ENCODE measurements at regions not wholly inside any gene's neighbourhood (a gene's known extent, or its start where the extent isn't known, plus 50 kb on each side); places are given as distances from the start of the nearest gene placed in this dataset.
"Not testable (repeated sequence)": the region's sequence is repeated elsewhere in the genome, so short reads cannot be mapped to it uniquely, and the experiment has no call there.

DNA sequence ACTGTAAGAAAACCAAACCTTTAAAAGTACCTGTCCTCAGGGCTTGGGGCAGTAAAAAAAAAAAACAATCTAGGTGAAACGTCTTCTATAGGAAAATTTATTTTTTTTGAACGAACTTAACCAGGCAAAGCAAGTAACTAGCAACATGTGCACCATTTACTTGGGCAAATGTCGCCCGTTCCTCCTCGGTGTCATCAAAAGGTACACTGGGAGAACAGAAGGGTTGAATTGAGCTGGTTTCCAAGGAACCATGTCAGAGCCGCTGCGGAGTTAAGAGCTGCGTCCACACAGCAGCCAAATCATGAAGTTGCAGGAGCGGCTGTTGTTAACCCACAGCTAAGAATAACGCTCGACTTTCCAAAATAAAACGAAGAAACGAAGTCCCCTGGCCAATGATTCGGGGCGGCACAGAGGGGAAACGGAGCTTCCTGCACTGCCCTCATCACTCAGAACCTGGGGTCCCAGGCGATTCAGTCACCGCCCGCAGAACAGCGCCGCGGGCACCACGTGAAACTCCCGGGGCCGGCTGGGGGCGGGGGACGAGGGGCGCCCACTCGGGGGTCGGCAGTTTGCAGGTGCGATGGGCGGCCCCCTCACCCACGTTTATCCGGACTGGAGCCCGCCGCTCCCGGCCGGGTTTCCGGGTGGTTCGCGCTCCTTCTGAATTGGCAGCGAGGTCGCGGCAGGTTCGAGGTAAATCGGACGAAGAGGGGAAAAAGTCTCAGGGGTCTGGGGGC, 53.6 kb upstream of the PLGLB1 start:
- peak; percentile 4 for DNase-seq (ENCODE audit: low spot score)

DNA sequence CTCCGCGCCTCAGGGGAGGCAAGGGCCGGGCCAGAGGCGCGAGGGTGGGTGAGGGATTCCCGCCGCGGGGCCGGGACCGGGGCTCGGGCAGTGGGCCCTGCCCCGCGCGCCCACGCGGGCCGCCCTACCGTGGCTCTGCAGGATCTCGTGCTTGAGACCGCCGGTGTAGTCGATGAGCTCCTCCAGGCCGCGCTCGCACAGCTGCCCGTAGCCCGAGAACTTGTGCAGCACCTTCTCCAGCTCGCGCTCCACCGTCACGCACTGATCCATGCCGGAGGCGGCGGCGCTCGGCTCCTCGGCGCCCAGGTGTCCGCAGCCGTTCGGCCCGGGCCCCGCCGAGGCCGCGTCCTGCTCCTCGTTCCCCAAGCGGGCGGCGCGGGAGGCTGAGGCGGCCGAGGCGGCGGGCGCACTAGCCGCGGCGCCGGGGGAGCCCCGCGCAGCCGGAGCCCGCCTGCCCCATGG, 54.2 kb upstream of the PLGLB1 start:
- peak; percentile 17 for DNase-seq (ENCODE audit: low spot score)

DNA sequence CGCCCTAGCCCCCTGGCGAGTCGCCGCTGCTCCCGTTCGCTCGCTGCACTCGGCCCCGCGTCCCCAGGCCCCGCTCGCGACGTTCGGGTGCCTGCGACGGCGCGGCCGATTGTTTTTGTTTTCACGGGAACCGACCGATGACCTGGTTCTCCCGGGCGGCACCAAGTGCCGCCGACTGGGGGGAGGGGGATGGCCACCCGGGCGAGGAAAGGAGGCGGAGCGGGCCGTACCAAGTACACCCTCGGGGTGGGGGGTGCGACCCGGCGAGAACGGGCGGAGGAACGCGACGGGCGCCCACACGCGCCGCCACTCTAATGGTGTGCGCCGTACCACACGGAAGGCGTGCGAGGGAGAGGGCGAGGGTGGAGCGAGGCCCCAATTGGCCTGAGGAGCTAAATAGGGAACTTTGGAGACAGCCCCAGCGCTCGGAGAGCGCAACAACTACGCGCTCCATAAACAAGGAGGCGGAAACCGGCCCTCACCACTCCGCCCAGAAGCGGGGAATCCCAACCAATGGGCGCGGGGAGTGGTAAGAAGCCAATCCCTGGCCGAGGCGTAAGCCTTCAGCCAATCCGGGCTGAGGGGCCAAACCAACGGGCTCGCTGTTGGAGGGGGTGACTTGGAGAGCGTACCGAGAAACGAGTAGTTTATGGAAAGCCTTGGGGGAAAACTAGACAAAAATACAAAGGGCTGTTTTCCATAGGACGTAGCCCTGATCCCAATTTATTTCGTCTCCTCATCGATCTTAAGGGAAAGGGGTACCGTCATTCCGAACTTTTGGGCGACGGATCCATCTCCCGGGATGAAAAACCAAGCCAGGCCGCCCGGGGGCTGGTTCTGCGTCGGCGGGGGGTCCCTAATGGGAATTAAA, 54.8 kb upstream of the PLGLB1 start:
- DNase-seq (ENCODE audit: low spot score): peak; percentile 66

DNA sequence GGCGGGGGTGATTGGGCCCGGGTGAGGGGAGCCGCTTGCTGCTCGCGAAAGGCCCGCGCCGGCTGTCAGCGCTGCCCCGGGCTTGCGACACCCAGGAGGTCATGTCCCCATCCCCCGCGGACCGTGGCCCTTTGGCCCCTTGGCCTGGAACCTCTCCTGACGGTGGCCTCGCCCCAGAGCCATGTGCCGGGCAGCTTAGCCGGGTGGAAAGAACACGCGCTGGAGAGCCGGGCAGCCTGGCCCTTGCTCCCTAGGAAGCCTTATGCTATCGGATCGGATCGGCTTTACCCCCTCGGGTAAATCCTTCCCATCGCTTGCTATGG, 55.4 kb upstream of the PLGLB1 start:
- DNase-seq (ENCODE audit: low spot score): not testable (repeated sequence)

DNA sequence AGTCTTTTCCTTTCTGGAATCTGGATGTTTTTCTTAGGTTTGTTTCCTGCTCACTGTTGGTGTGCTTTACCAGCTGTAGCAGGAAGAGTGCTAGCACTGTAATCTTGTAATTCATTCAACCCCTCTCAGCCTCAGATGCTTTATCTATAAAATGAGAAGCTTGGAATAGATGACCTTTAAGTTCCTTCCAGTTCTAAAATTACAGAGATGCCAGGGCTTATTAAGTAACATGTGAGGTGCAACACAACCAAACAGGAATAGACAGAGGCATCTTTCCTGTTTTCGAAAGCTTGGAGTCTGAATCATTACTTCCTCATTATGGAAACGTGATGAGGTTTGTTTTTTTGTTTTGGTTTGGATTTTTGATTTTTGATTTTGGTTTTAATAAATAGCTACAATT, 60.1 kb upstream of the PLGLB1 start:
- not testable (repeated sequence) for DNase-seq (ENCODE audit: low spot score)

DNA sequence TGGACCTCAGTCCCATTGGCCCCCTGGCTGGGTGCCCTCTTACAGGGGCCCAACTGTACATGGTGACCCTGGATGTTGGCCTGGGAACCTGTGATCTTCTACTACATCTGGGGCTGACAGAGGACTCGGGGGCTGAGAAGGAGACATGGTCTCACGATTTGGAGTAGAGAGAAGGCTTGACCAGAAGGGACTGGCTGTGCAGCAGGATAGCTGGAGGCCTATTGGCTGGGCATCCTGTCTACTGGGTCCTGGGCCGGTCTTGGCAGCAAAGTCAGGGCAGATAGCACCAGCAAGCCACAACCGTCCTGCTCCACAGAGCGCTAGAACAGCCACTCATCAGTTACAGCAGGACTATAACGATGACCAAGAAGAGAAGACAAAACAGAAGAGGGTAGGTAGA, 66.4 kb upstream of the PLGLB1 start:
- DNase-seq (ENCODE audit: low spot score): not testable (repeated sequence)

DNA sequence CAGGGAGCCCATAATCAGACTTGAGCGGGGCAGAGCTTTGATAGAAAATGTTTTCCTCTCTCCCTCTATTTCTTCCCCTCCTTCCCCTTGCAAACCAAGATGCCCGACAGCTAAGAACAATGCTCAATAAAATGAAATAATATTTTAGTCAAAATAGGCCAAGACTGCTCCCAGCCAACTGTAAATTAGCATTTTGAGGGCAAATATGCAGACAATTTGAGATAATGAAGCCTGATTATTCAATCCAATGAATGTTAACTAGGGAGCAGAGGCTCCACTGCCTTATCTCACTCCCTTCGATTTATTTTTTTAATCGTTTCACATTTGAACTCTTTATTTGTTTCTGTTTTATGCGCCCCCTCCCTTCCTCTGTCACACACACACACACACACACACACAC, 67.8 kb upstream of the PLGLB1 start:
- not testable (repeated sequence) for DNase-seq (ENCODE audit: low spot score)

DNA sequence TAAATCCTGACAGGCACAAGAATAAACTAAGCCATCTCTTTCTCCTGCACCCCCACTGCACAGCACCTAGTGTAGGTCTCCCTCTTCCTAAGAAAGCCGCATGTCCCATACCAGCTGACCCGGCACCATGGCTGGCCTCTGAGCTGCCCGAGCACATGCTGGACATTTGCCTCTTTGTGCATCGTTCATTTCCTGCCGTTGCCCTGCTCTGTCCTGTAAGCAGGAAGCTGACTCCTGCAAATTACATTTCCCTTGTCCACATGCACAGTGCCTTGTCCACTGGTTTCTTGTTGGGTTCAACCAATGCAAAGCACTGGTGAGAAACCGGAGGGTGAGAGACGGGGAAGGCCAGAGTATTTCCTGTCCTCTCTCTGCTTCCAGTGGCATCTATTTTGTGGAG, 71.6 kb upstream of the PLGLB1 start:
- not testable (repeated sequence) for DNase-seq (ENCODE audit: low spot score)

DNA sequence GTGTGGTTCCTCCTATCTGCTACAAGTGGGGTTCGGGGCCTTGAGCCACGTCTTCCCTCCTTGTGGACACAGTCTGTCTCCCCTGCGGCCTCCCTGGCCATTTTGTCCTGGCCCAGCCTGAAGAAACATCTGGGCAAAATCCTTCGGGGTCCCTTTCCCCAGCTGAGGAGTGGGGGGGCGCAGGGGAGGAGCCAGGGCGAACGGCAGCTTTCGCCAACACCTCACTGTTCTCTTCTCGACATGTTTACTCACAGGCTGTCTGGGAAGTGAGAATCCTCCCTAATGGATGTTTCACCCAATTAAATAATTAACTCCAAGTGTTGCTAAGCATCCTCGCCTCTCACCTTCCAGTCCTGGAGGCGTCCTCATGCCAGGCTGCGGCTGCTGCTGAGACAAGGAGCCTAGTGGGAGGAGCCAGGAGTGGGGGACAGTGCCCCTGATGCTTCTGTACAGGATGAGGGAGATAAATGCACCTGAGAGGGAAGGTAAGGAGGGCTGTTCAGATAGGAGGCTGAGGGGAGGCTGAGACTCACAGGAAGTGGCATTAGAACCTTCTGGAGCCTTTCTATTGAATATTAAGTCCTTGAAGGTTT, 72.4 kb upstream of the PLGLB1 start:
- not testable (repeated sequence) for DNase-seq (ENCODE audit: low spot score)

DNA sequence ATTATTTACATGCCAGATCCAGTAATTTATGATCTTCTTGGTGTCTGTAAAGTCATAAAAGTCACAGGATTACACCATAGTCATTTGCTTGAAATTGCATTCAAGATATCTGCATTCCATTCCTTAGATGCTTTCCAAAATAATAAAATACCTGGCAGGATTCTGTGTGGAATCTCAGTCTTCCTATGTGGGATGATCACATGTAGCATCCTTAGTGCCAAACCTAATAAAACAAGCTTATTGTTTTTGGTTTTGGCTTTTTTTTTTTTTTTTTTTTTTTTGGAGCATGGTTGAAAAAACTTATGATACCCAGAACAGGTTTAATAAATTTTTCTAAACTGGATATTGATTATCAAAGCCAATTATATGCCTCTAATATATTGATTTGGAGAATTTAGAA, 74.2 kb upstream of the PLGLB1 start:
- DNase-seq (ENCODE audit: low spot score): not testable (repeated sequence)

DNA sequence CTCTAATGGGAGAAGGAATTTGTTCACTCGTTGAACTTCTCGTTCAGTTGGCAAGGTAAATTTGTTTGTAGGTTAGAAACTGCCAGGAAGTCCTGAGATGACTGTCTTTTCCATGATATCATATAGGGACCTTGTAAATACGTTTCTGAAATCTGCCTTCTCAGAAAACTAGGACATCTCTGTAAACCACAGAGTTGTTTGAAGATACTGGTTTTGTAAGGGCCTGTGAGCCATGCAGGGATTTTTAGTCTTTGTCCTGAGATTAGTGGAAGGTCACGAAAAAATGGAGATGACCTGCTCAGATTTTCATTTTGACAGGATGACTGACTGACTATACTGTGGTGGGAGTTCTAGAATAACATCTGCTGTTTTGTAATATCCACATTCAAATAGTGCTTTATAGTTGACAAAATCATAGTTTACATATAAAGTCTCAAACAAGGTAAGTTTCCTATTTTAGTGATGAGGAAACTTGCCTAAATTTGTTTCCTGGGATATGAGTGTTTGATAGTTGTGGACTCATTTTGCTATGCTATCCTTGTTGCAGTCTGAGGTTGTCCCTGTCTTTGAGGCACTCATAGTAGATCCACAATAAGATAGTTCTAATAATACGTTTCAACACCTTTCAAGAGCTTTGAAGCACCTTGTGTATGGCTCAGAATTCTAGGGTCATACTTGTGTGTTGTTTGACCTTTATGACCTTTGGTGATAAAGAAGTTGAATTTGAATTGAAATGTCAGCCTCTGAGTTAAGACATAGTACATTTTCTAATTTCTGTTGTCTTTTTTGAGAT, 107.3 kb upstream of the PLGLB1 start:
- not testable (repeated sequence) for DNase-seq (ENCODE audit: low spot score)

DNA sequence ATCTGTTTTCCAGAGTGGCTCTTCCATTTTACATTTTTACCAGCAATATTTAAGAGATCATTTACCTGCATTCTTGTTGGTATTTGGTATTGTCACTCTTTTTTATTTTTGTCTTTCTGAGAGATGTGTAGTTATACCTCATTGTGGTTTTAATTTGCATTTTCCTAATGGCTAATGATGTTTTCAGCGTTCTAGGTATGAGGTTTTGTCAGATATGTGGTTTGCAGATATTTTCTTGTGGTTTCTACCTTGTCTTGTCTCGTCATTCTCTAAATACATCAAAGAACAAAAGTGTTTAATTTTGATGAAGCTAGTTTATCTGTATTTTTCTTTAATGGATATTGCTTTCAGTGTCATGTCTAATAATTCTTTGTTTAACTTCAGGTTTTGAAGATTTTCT, 110.9 kb upstream of the PLGLB1 start:
- DNase-seq (ENCODE audit: low spot score): not testable (repeated sequence)

DNA sequence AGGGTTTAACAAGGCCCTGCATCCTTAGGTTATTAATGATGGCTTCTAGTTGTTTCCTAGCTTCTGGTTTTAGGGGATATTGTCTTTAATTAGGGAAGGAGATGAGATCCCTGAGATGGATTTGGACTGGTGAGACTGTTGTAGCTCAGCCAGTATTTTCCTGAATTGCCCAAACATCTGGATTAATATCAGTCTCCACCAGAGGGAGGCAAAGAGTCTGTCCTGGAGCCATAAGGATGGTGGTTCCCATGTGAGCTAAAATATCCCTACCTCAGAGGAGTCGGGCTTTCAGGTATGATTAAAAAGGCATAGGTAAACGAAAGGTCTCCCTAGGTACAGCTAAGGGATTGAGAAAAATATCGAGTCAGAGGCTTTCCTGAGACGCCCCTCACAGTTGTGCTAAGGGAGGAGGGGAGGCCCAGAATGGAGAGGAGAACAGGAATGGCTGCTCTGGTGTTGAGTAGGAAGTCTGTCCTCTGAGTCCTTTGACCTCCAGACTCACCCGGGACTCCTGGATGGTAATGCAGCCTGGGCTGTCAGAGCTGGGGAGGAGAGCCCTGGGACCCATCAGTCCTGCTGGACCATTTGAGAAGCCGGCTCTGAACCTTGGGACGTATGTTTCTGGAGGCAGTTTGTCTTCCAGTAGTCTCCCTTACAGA, 130.3 kb upstream of the PLGLB1 start:
- DNase-seq (ENCODE audit: low spot score): not testable (repeated sequence)

DNA sequence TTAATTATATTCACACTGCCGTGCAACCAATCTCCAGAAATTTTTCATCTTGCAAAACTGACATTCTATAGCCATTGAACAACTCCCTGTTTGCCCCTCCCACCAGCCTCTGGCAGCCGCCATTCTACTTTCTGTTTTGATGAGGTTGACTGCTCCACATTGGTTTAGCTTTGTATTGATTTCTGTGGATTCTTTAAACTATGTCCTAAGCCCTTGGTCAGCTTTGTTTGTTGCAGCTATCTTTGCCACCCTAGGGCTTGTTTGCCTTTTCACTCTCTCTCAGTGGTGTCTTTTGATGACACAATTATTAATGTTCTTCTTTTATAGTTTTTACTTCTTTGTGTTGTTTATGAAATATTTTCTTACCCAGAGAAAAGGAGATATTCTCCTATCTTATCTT, 152.8 kb upstream of the PLGLB1 start:
- DNase-seq (ENCODE audit: low spot score): not testable (repeated sequence)

DNA sequence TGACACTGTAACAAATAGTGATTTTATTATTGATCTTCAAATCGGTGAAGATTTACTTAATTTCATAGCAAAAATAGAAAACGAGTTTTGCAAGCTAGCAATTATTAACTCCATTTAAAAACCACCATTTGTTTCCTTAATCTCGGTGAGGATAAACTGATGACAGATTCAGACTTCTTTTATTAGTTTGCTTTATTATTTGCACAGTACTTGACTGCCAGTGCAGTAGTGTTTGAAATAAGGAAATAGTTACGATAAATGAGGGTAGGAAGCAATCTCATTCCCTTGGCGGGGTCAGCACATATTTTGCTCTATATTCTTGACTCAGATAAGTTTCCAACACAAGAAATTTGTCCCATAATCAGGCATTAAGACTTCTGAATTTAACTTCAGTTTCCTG, 161.7 kb upstream of the PLGLB1 start:
- DNase-seq (ENCODE audit: low spot score): not testable (repeated sequence)

DNA sequence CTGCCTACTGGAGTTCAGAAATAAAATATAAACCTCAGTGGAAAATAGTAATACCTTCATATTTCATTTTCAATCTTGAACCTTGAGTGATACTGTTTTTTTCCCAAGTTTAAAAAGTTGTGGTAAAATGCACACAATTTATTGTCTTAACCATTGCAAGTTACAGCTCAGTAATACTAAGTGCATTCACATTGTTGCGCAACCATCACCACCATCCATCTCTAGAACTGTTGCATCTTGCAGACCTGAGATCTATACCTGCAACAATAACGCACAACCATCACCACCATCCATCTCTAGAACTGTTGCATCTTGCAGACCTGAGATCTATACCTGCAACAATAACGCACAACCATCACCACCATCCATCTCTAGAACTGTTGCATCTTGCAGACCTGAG, 162.6 kb upstream of the PLGLB1 start:
- DNase-seq (ENCODE audit: low spot score): not testable (repeated sequence)

DNA sequence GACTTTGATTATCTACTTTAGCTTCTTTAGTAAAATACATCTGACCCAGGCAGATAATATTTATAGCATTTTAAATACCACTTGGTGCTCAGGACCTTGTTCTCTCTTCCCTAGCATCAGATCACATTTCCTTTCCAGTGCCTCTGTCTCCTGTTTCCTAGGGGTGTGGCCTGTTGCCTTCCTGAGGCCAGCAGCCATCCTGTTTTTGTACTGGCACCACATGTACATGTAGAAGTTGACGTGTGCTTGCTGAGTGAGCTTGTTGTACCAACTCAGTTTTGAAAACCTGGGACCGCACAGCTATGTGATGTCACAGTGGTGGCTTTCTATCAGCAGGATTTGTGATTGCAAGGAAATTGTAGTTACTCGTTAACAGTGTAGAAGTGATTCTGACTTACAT, 167.6 kb upstream of the PLGLB1 start:
- not testable (repeated sequence) for DNase-seq (ENCODE audit: low spot score)

DNA sequence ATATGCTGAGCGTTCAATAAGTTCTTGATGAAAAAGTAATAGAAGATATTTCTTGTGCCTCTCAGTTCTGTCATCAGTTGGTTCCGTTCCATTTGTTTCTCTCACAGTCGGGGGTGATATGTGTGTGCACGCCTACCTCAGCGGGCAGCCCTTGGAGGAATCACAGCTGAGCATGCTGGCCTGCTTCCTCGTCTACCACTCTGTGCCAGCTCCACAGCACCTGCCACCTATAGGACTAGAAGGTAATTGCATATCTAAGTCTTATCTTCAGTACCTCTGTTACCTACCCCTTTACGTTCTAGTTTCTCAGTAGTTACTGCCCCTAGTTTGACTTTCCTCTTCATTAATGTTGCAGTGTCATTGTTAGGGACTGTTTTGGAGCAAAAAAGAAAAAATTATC, 171.7 kb upstream of the PLGLB1 start:
- not testable (repeated sequence) for DNase-seq (ENCODE audit: low spot score)

DNA sequence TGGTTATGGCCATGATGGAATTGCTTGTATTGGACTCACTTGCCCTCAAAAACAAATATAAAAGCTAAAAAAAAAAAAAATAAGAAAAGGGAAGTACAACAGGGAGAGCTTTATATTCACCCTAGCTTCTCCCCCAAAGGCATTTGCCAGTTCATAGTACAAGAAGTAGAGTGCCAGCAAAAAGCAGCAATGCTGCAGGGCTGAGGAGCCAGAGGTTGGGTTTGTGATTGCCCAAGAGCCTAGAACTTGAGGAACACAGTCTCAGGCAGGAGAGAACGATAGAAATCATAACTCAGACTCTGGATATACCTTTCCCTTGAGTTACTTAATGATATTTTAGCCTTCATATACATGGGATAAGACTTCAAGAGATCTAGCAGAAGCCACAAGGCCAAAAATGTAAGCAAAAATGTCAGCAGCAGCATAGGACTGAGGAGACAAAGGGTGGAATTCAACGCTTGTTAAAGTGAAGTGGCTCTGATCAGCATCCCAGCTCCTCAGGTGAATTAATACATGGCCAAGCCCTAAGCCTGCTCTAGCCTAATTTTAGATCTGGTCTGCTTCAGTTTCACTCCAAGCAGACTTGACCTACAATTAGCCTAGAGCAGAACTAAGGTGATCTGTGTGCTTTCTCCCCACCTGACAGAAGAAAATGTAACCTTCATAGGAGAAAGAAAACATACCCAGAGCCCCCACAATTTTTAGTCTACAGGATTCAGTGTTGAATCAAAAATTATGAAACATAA, 172.8 kb upstream of the PLGLB1 start:
- DNase-seq (ENCODE audit: low spot score): not testable (repeated sequence)

DNA sequence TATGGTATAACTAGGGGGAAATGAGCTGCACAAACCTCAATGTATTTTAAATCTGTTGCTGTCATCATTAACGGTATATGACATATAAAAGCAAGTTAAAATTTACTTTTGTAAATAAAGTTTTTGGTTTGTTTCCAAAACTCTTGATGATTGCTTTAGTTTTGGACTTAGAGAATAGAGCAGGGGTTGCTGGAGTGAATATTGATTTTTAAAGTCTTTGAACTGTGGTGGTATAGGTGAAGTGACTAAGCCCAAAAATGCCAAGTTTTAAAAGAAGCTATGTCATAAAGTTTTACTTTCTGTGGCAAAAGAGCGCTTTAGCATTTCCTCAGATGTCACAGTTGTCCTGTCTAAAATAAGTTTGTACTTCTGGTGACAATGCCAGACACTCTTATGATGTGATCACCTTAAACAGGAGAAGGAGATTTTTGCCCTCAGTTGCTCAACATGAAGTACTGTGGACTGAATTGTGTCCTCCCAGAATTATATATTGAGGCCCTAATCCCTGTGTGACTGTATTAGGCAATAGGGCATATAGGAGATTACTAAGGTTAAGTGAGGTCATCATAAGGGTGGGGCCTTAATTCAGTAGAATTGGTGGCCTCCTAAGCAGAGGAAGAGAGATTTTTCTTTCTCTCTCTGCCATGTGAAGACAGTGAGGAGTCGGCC, 175.2 kb upstream of the PLGLB1 start:
- not testable (repeated sequence) for DNase-seq (ENCODE audit: low spot score)

Measured in germinal center (tissue), 1 donor.